Stimulated activated naive CD8-positive, alpha-beta T cell treated with anti-CD3 and anti-CD28 coated beads, Interleukin-15, Interleukin-2, amounts not matched to agents 100 ng/mL and 50 ng/mL, for 24 hours (primary cell): ENCODE measurements at regions not wholly inside any gene's neighbourhood (a gene's known extent, or its start where the extent isn't known, plus 50 kb on each side); places are given as distances from the start of the nearest gene placed in this dataset.
A peak's percentile ranks its signal among the peaks of the same experiment; 100 is the strongest.

Experiments used
- H3K27ac Mint-ChIP-seq: one replicate; pipeline ENCODE4 v1.8.0; 2021; ENCODE audit warnings: mild to moderate bottlenecking, mixed read lengths
- H3K27me3 Mint-ChIP-seq: one replicate; pipeline ENCODE4 v1.8.0; 2021; ENCODE audit warnings: mixed read lengths
- H3K36me3 Mint-ChIP-seq: one replicate; pipeline ENCODE4 v1.8.0; 2021; ENCODE audit warnings: low read depth, mixed read lengths
- H3K4me1 Mint-ChIP-seq: one replicate; pipeline ENCODE4 v1.8.0; 2021; ENCODE audit warnings: low read depth, mixed read lengths
- H3K4me3 Mint-ChIP-seq: one replicate; pipeline ENCODE4 v1.8.0; 2021; ENCODE audit warnings: mild to moderate bottlenecking, mixed read lengths
- H3K9me3 Mint-ChIP-seq: one replicate; pipeline ENCODE4 v1.8.0; 2021; ENCODE audit warnings: mixed read lengths

DNA sequence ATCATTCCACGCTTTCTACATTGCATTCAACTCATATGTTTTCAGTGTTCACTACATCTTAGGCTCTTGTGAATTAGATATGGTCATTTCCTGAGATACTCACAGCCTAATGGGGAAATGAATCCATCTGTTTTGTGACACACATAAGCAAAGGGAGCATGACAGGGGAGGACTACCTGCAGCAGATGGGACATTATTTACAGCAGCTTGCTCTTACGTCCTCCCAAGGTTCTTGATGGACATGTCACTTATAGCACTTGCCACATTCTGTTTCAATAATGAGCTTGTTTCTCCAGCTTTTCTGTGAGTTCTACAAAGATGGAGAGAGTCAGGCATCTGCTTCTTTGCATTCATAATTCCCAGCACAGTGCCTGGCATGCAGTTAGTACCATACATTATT, 1509.6 kb upstream of the TMEM132C start:
- Mint-ChIP-seq H3K4me3 (no peak overlapping the region), H3K9me3 (peaks cover 17% of the 10 kb centered on the region), H3K27me3 (no peaks in the 10 kb centered on the region), H3K4me1 (peaks cover 5% of the 10 kb centered on the region), H3K36me3 (peaks cover 4% of the 10 kb centered on the region), H3K27ac (no peak overlapping the region)

GRCh38 chr12:126760092-126760491, 1506.9 kb upstream of the TMEM132C start:
- Mint-ChIP-seq H3K4me1 (peaks cover 5% of the 10 kb centered on the region), H3K27me3 (no peaks in the 10 kb centered on the region), H3K36me3 (peaks cover 16% of the 10 kb centered on the region), H3K4me3 (no peak overlapping the region), H3K27ac (no peak overlapping the region), H3K9me3 (peaks cover 33% of the 10 kb centered on the region)

- H3K4me1 Mint-ChIP-seq = peaks cover 5% of the 10 kb centered on the region
- H3K9me3 Mint-ChIP-seq = peaks cover 33% of the 10 kb centered on the region
- H3K27ac Mint-ChIP-seq = peak overlapping the region; percentile 61
- no peaks in the 10 kb centered on the region for H3K27me3 Mint-ChIP-seq
- no peak overlapping the region for H3K4me3 Mint-ChIP-seq
- H3K36me3 Mint-ChIP-seq = peaks cover 16% of the 10 kb centered on the region
These were observed 1505.5 kb upstream of the TMEM132C start for GRCh38 chr12:126761420-126761819.

DNA sequence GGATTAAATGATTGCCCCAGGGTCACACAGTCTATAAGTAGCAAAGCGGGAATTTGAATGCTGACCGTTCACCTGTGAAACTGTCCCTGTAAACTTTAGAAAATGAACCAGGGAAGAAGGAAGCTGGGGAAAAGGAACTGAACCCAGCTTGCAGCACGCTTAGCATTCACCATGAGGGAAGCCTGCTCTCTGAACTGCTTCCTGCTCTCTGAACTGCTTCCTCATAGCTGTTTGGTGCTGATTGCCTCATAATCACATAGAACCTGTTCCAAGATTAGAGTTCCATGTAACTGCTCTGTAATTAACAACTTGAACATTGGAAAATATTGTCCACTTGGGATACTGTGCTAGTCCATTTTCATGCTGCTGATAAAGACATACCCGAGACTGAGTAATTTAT, 1504.8 kb upstream of the TMEM132C start:
- H3K4me3 Mint-ChIP-seq = no peak overlapping the region
- H3K9me3 Mint-ChIP-seq = peaks cover 36% of the 10 kb centered on the region
- peaks cover 16% of the 10 kb centered on the region for H3K36me3 Mint-ChIP-seq
- no peak overlapping the region for H3K27ac Mint-ChIP-seq
- H3K4me1 Mint-ChIP-seq = peaks cover 5% of the 10 kb centered on the region
- H3K27me3 Mint-ChIP-seq = no peaks in the 10 kb centered on the region

DNA sequence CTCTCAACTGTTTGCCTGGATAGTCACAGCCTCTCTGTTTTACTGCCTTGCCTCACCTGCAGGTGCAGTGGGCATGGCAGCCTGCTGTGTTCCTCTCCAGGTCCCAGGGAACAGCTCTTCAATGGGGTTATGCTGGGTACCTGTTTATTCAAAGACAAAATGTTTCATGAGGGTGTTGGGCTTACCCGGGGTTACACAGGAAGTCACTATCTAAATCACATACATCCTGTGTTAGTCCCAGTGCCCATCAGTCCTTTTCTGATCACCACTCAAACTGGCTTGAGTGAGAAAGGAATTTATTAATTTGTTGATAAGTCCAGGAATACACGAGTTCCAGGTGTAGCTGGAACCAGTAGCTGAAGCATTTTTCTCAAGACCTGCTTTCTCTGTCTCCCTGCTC, 1503.6 kb upstream of the TMEM132C start:
- Mint-ChIP-seq H3K9me3 (peaks cover 36% of the 10 kb centered on the region), H3K27me3 (no peaks in the 10 kb centered on the region), H3K27ac (no peak overlapping the region), H3K4me1 (peaks cover 5% of the 10 kb centered on the region), H3K4me3 (no peak overlapping the region), H3K36me3 (peaks cover 18% of the 10 kb centered on the region)

DNA sequence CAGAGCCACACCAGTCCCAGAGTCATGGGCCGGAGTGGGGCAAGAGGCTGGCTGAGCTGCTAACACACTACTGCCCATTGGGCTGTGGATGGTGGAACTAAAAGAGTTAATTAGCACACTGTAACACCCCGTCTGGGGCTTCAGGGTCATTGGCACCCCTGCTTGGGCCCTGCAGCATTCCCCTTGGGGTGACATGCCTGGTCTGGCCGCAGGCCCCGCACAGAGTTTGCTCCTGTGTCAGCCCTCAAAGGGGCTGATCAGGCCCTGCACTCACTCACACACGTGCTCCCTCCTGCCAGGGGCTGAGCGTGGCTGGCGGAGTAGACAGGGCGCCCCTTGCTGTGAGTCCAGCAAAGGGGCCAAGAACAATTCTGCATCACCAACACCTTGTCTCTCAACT, 1499.6 kb upstream of the TMEM132C start:
- peaks cover 10% of the 10 kb centered on the region for H3K4me1 Mint-ChIP-seq
- no peak overlapping the region for H3K4me3 Mint-ChIP-seq

GRCh38 chr12:126768517-126768916, 1498.5 kb upstream of the TMEM132C start:
- no peak overlapping the region for H3K27ac Mint-ChIP-seq
- peaks cover 28% of the 10 kb centered on the region for H3K9me3 Mint-ChIP-seq
- peaks cover 19% of the 10 kb centered on the region for H3K4me1 Mint-ChIP-seq
- peaks cover 20% of the 10 kb centered on the region for H3K36me3 Mint-ChIP-seq
- no peak overlapping the region for H3K4me3 Mint-ChIP-seq
- no peaks in the 10 kb centered on the region for H3K27me3 Mint-ChIP-seq

More for the DNA sequence above, 1499.6 kb upstream of the TMEM132C start:
- peaks cover 32% of the 10 kb centered on the region for H3K9me3 Mint-ChIP-seq
- H3K27me3 Mint-ChIP-seq = no peaks in the 10 kb centered on the region
- H3K36me3 Mint-ChIP-seq = peaks cover 24% of the 10 kb centered on the region
- no peak overlapping the region for H3K27ac Mint-ChIP-seq

GRCh38 chr12:126770188-126770587, 1496.8 kb upstream of the TMEM132C start:
- H3K4me3 Mint-ChIP-seq = peak overlapping the region; percentile 7
- H3K27me3 Mint-ChIP-seq = no peaks in the 10 kb centered on the region
- H3K36me3 Mint-ChIP-seq = peaks cover 8% of the 10 kb centered on the region
- peak overlapping the region; percentile 63 for H3K27ac Mint-ChIP-seq
- H3K4me1 Mint-ChIP-seq = peaks cover 19% of the 10 kb centered on the region
- H3K9me3 Mint-ChIP-seq = peaks cover 16% of the 10 kb centered on the region

DNA sequence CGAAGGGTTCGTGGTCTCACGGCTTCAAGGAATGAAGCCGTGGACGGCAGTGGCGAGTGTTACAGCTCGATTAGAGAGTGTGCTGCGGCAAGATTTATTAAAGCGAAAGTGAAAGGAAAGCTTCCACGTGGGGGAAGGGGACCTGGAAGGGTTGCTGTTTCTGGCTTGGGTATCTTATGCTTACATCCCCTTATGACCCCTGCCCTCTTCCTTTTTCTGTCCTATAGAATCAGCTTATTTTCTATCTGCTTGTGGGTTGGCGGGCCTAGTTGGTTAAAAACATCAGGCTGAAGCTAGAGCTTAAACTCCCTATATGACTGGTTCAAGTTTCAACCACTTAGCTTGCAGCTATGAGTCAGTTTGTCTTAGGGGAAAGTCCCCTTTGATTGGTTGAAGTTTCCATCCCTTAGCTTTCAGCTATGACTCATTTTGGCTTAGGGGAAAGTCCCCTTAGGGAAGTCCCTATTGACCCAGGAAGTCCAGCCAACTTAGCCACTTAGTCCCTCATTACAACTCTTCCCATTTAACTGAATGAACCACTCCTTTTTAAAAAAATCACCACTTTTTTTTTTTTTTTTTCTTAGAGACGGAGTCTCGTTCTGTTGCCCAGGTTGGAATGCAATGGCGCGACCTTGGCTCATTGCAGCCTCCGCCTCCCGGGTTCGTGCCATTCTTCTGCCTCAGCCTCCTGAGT, 1494.7 kb upstream of the TMEM132C start:
- Mint-ChIP-seq H3K4me3 (peak overlapping the region; percentile 74), H3K36me3 (peaks cover 8% of the 10 kb centered on the region), H3K4me1 (peaks cover 19% of the 10 kb centered on the region), H3K27me3 (no peaks in the 10 kb centered on the region), H3K27ac (peak overlapping the region; percentile 86), H3K9me3 (peaks cover 12% of the 10 kb centered on the region)

DNA sequence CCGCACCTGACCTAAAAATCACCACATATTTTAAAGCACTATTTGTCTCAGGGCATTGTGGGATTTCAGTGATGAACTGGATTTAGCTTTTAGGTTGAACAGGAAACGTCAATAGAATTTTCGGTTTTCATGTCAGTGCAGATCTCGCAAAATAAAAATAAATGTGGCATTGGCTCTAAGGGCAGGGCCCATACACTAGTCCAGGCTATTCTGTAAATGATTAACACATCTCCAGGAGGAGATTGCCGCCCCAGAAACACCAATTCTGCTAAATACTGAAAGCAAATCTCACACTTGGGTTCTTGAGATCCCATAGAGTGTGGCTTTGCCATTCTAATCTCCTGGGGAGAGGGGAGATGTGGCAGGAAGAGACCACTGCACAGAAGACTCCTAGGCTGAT, 1494.0 kb upstream of the TMEM132C start:
- H3K9me3 Mint-ChIP-seq = peaks cover 12% of the 10 kb centered on the region
- H3K4me1 Mint-ChIP-seq = peaks cover 19% of the 10 kb centered on the region
- no peak overlapping the region for H3K27ac Mint-ChIP-seq
- no peak overlapping the region for H3K4me3 Mint-ChIP-seq
- H3K36me3 Mint-ChIP-seq = peaks cover 8% of the 10 kb centered on the region
- H3K27me3 Mint-ChIP-seq = no peaks in the 10 kb centered on the region

DNA sequence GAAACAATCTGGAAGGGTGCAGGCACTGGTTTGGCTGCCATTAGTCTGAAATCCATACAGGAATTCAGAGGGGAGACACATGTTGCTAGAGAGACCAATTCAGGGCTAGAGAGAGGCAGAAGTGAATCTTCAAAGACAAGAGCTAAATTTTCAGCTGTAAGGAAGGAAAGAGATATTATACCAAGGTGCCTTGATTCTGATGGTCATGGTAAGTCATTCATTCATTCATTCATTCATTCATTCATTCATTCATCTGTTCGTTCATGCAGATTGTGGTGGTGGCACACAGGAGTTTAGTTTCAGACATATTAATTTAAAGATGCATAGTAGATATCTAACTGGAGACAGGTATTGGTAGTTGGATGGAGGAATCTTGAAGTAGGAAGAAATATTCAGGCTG, 1493.5 kb upstream of the TMEM132C start:
- Mint-ChIP-seq H3K27ac (no peak overlapping the region), H3K4me1 (peaks cover 19% of the 10 kb centered on the region), H3K4me3 (no peak overlapping the region), H3K36me3 (peaks cover 5% of the 10 kb centered on the region), H3K9me3 (peaks cover 12% of the 10 kb centered on the region), H3K27me3 (no peaks in the 10 kb centered on the region)

DNA sequence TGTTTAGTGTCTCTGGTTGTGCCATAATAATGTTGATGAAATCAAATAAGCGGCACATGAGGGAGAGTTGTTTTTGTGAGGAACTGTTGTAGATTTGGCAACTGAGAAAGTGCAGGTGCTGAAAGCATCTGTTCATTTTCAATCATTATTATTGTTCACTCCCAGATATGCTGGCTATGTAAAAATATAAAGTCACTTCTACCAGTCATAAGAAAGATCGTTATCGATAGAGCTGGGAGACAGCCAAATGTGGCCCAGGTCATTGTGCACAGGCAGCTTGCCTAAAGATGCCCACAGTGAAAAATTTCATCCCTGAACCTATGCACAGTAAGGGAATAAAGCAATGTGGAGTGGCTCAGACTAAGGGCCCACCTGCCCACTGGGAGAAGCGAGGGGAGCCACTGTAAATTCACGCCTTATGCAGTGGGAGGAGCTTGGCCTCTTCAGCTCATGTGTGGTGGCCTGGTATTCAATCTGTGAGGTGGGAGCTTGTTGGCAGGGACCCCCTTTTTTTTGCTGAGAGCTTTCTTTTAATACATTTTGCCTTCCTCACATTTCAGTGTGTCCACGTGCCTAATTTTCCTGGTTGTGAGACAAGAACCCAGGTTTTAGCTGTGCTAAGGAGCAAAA, 1490.8 kb upstream of the TMEM132C start:
- peaks cover 19% of the 10 kb centered on the region for H3K4me1 Mint-ChIP-seq
- no peak overlapping the region for H3K4me3 Mint-ChIP-seq
- peaks cover 6% of the 10 kb centered on the region for H3K9me3 Mint-ChIP-seq
- no peak overlapping the region for H3K27ac Mint-ChIP-seq
- no peaks in the 10 kb centered on the region for H3K36me3 Mint-ChIP-seq
- H3K27me3 Mint-ChIP-seq = no peaks in the 10 kb centered on the region

GRCh38 chr12:126780343-126780742, 1486.6 kb upstream of the TMEM132C start:
- Mint-ChIP-seq H3K4me1 (no peaks in the 10 kb centered on the region), H3K27ac (no peak overlapping the region), H3K27me3 (no peaks in the 10 kb centered on the region)

GRCh38 chr12:126781593-126781992, 1485.4 kb upstream of the TMEM132C start:
- Mint-ChIP-seq H3K27me3 (no peaks in the 10 kb centered on the region), H3K36me3 (no peaks in the 10 kb centered on the region), H3K27ac (no peak overlapping the region), H3K4me3 (no peak overlapping the region), H3K9me3 (no peaks in the 10 kb centered on the region), H3K4me1 (no peaks in the 10 kb centered on the region)

More at GRCh38 chr12:126780343-126780742, 1486.6 kb upstream of the TMEM132C start:
- no peaks in the 10 kb centered on the region for H3K36me3 Mint-ChIP-seq
- H3K4me3 Mint-ChIP-seq = no peak overlapping the region
- H3K9me3 Mint-ChIP-seq = no peaks in the 10 kb centered on the region

GRCh38 chr12:126782083-126782482, 1484.9 kb upstream of the TMEM132C start:
- Mint-ChIP-seq H3K27ac (no peak overlapping the region), H3K9me3 (no peaks in the 10 kb centered on the region), H3K4me1 (no peaks in the 10 kb centered on the region), H3K36me3 (no peaks in the 10 kb centered on the region), H3K27me3 (no peaks in the 10 kb centered on the region), H3K4me3 (no peak overlapping the region)
